Caco-2 (cell line): ENCODE measurements at regions not wholly inside any gene's neighbourhood (a gene's known extent, or its start where the extent isn't known, plus 50 kb on each side); places are given as distances from the start of the nearest gene placed in this dataset.
"Not testable (repeated sequence)": the region's sequence is repeated elsewhere in the genome, so short reads cannot be mapped to it uniquely, and the experiment has no call there.

Source experiments
- BruUV-seq: library from RNA; stranded (reverse); fragments of 400-500 nt; replicated peaks from 2 replicates; lab custom pipeline; 2021; lab: Mats Ljungman, UMichigan
- CTCF ChIA-PET: fragments of 300-600 bp; sonication (Branson Sonifier 250); formaldehyde crosslinking; loops from one replicate; lab custom pipeline; 2022; ENCODE audit warnings: antibody characterized with exemption; lab: Charles Lee
- POLR2A ChIA-PET: fragments of 300-600 bp; sonication (Branson Sonifier 250); formaldehyde crosslinking; loops from one replicate; lab custom pipeline; 2022; ENCODE audit warnings: antibody characterized with exemption; lab: Charles Lee
- DNase-seq, 2 experiments: peaks; one replicate each; pipeline versions ENCODE4 v3.0.0 to v3.0.0-alpha.2; 2020 to 2022
- H3K27me3 ChIP-seq: replicated peaks from 2 replicates; pipeline ENCODE4 v1.6.0; 2011; ENCODE audit warnings: low read length; ENCODE audit not compliant: control insufficient read depth, insufficient read depth
- H3K36me3 ChIP-seq: 2 replicates; pipeline ENCODE4 v1.5.1; 2011; ENCODE audit warnings: low read length; ENCODE audit not compliant: control insufficient read depth, insufficient read depth
- H3K4me1 ChIP-seq: fragments of 250-450 bp; sonication (Bioruptor Pico); 2 replicates; pipeline ENCODE4 v1.5.1; 2020; ENCODE audit warnings: mild to moderate bottlenecking
- H3K4me3 ChIP-seq: 2 replicates; pipeline ENCODE4 v1.5.1; 2011; ENCODE audit warnings: low read depth, mild to moderate bottlenecking, control low read depth, low read length
- H3K9me3 ChIP-seq: fragments of 250-450 bp; sonication (Bioruptor Pico); 2 replicates; pipeline ENCODE4 v1.5.1; 2020; ENCODE audit warnings: mild to moderate bottlenecking, moderate library complexity
- H3K27ac Mint-ChIP-seq: one replicate; pipeline ENCODE4 v1.8.0; 2022; ENCODE audit warnings: mixed read lengths; ENCODE audit not compliant: unreplicated experiment
- H3K27me3 Mint-ChIP-seq: one replicate; pipeline ENCODE4 v1.8.0; 2022; ENCODE audit warnings: mixed read lengths; ENCODE audit not compliant: insufficient read depth, unreplicated experiment
- H3K36me3 Mint-ChIP-seq: one replicate; pipeline ENCODE4 v1.8.0; 2022; ENCODE audit warnings: mild to moderate bottlenecking, mixed read lengths; ENCODE audit not compliant: insufficient read depth, unreplicated experiment
- H3K4me1 Mint-ChIP-seq: one replicate; pipeline ENCODE4 v1.8.0; 2022; ENCODE audit warnings: low read depth, mixed read lengths; ENCODE audit not compliant: unreplicated experiment
- H3K4me3 Mint-ChIP-seq: one replicate; pipeline ENCODE4 v1.8.0; 2022; ENCODE audit warnings: mild to moderate bottlenecking, moderate library complexity, mixed read lengths; ENCODE audit not compliant: unreplicated experiment
- H3K9me3 Mint-ChIP-seq: one replicate; pipeline ENCODE4 v1.8.0; 2022; ENCODE audit warnings: mixed read lengths; ENCODE audit not compliant: unreplicated experiment
- intact Hi-C: fragments of 100-400 bp; cut with micrococcal nuclease; formaldehyde crosslinking; loops from one replicate; pipeline ENCODE4 v1.10.0; 2022; ENCODE audit not compliant: unreplicated experiment
- microRNA-seq: library from miRNA; unstranded; fragments of <30 nt; microRNA quantifications from one replicate; pipeline ENCODE4 v1.2.0, GENCODE V29; 2022

DNA sequence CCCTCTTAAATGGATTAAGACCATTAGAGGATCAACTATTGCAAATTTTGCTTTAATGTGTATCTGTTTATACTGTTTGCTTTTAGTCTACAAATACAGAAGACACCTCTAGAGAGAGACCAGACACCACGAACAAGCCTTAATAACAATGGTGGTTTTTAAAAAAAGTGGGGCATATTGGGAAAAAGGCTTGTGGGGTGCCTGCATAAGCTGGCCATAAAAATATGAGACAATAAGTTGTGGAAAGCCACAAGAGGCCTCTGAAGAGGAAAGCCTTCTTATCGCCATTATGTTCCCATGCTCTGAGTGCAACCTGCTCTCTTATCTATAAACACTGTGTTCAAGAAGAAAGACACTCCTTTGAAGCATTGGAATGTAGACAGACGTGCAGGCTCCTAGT is 52.0 kb upstream of the PRSS16 start:
- H3K4me3 Mint-ChIP-seq, intact Hi-C loops, H3K36me3 Mint-ChIP-seq, H3K4me3 ChIP-seq, POLR2A ChIA-PET, CTCF ChIA-PET, H3K9me3 ChIP-seq, H3K4me1 ChIP-seq, H3K27me3 Mint-ChIP-seq, BruUV-seq, H3K36me3 ChIP-seq, H3K4me1 Mint-ChIP-seq, H3K27me3 ChIP-seq, H3K9me3 Mint-ChIP-seq, H3K27ac Mint-ChIP-seq: not testable (repeated sequence)
- DNase-seq = peak in 1 of 2 experiments; percentile 37

Small RNA genes in the stretch of these regions (microRNA-seq; reads per million reads assigned to microRNA genes)
- gene MIR3143 = 1.7 reads per million
